Activated naive CD8-positive, alpha-beta T cell treated with anti-CD3 and anti-CD28 coated beads for 36 hours (primary cell): ENCODE measurements at regions not wholly inside any gene's neighbourhood (a gene's known extent, or its start where the extent isn't known, plus 50 kb on each side); places are given as distances from the start of the nearest gene placed in this dataset.
"Not testable (repeated sequence)": the region's sequence is repeated elsewhere in the genome, so short reads cannot be mapped to it uniquely, and the experiment has no call there.

Source experiments
- DNase-seq: peaks from one replicate; pipeline ENCODE4 v3.0.0; 2021
- H3K27ac Mint-ChIP-seq: one replicate; pipeline ENCODE4 v1.8.0; 2022; ENCODE audit warnings: mild to moderate bottlenecking, moderate library complexity, mixed read lengths
- H3K27me3 Mint-ChIP-seq: one replicate; pipeline ENCODE4 v1.8.0; 2022; ENCODE audit warnings: mild to moderate bottlenecking, mixed read lengths
- H3K36me3 Mint-ChIP-seq: one replicate; pipeline ENCODE4 v1.8.0; 2021; ENCODE audit warnings: mild to moderate bottlenecking, mixed read lengths
- H3K4me1 Mint-ChIP-seq: one replicate; pipeline ENCODE4 v1.8.0; 2021; ENCODE audit warnings: mixed read lengths
- H3K4me3 Mint-ChIP-seq: one replicate; pipeline ENCODE4 v1.8.0; 2022; ENCODE audit warnings: mild to moderate bottlenecking, moderate library complexity, mixed read lengths
- H3K9me3 Mint-ChIP-seq: one replicate; pipeline ENCODE4 v1.8.0; 2022; ENCODE audit warnings: mixed read lengths

GRCh38 chr22:22984967-22985366, 85.4 kb upstream of the GNAZ start:
- Mint-ChIP-seq H3K9me3 (peaks cover 8% of the 10 kb centered on the region), H3K4me1 (peaks cover 15% of the 10 kb centered on the region), H3K4me3 (no peak overlapping the region), H3K27ac (no peak overlapping the region), H3K36me3 (peaks cover 2% of the 10 kb centered on the region), H3K27me3 (peaks cover 5% of the 10 kb centered on the region)
- no peak for DNase-seq

- H3K9me3 Mint-ChIP-seq = peaks cover 3% of the 10 kb centered on the region
- DNase-seq = no peak
- H3K4me3 Mint-ChIP-seq = no peak overlapping the region
- peaks cover 14% of the 10 kb centered on the region for H3K27me3 Mint-ChIP-seq
- no peaks in the 10 kb centered on the region for H3K36me3 Mint-ChIP-seq
- H3K4me1 Mint-ChIP-seq = peaks cover 15% of the 10 kb centered on the region
- H3K27ac Mint-ChIP-seq = no peak overlapping the region
Measured at GRCh38 chr22:22986008-22986407, 84.3 kb upstream of the GNAZ start.

DNA sequence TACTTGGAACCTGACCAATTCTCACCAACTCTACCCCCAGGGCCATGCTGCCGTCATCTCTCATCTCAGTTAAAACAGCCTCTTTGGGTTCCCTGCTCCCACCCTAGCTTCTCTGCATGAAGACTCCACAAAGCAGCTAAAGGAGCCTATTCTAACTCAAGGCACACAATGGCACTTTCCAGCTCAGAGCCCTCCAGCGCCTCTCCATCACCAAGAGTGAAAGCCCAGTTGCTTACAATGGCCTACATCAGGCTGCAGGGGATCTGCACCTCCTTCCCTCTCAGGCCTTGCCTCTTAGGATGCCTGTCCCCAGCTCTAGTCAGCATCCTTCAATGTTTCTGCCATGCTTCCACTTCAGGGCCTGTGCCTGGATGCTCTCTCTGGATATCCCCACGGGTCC, 83.7 kb upstream of the GNAZ start:
- no peak for DNase-seq
- Mint-ChIP-seq H3K4me1 (peaks cover 15% of the 10 kb centered on the region), H3K27ac (no peak overlapping the region), H3K36me3 (no peaks in the 10 kb centered on the region), H3K4me3 (no peak overlapping the region), H3K27me3 (peaks cover 17% of the 10 kb centered on the region), H3K9me3 (peaks cover under 1% of the 10 kb centered on the region)

- no peak for DNase-seq
- Mint-ChIP-seq H3K27ac (no peak overlapping the region), H3K9me3 (no peaks in the 10 kb centered on the region), H3K36me3 (no peaks in the 10 kb centered on the region), H3K4me1 (peaks cover 6% of the 10 kb centered on the region), H3K4me3 (no peak overlapping the region), H3K27me3 (peaks cover 20% of the 10 kb centered on the region)
Measured at GRCh38 chr22:22988150-22988549, 82.2 kb upstream of the GNAZ start.

- H3K27me3 Mint-ChIP-seq = peaks cover 20% of the 10 kb centered on the region
- H3K36me3 Mint-ChIP-seq = no peaks in the 10 kb centered on the region
- peaks cover 2% of the 10 kb centered on the region for H3K4me1 Mint-ChIP-seq
- no peak overlapping the region for H3K27ac Mint-ChIP-seq
- H3K4me3 Mint-ChIP-seq = no peak overlapping the region
- no peaks in the 10 kb centered on the region for H3K9me3 Mint-ChIP-seq
- DNase-seq = no peak
Measured at GRCh38 chr22:22988785-22989184, 81.5 kb upstream of the GNAZ start.

DNA sequence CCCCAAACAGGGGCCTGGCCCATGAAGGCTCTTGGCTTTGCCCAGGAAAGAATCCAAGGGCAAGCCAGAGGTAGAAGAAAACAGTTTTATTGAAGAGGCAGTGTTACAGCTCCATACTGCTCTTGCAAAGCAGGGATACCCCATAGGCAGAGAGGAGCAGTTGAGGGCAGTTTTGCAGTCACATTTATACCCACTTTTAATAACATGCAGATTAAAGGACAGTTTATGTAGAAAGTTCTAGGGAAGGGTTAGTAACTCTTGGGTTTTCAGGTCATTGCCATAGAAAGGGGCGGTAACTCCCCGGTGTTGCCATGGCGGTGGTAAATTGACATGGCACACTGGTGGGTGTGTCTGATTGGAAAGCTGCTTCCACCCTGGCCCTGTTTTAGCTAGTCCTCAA, 80.5 kb upstream of the GNAZ start:
- H3K9me3 Mint-ChIP-seq = no peaks in the 10 kb centered on the region
- H3K27me3 Mint-ChIP-seq = peaks cover 26% of the 10 kb centered on the region
- no peak overlapping the region for H3K27ac Mint-ChIP-seq
- DNase-seq = no peak
- H3K36me3 Mint-ChIP-seq = no peaks in the 10 kb centered on the region
- H3K4me3 Mint-ChIP-seq = no peak overlapping the region
- H3K4me1 Mint-ChIP-seq = no peaks in the 10 kb centered on the region

GRCh38 chr22:22990711-22991505, 79.4 kb upstream of the GNAZ start:
- H3K9me3 Mint-ChIP-seq, H3K27ac Mint-ChIP-seq, DNase-seq, H3K4me1 Mint-ChIP-seq, H3K36me3 Mint-ChIP-seq, H3K4me3 Mint-ChIP-seq: not testable (repeated sequence)
- peaks cover 33% of the 10 kb centered on the region for H3K27me3 Mint-ChIP-seq

DNA sequence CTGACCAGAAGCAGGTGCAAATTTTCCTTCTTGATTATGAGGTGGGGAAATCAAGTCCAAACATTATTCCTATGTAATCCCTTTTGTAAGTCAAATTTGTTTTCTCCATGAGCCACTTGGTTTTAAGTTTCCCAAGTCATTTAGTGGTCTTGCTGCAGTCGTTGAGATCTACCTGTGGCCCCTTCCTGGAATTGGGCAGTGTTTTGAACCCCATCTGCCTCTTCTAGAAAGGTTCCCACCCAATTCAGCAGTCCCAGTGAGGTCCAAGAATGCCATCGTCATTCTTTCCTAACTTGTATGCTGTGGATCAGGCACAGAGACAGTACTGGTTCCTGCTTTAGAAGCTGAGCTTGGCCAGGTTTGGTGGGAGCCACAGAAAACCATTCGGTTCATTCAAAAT, 77.8 kb upstream of the GNAZ start:
- no peaks in the 10 kb centered on the region for H3K4me1 Mint-ChIP-seq
- peaks cover 2% of the 10 kb centered on the region for H3K36me3 Mint-ChIP-seq
- H3K4me3 Mint-ChIP-seq = no peak overlapping the region
- H3K27me3 Mint-ChIP-seq = peaks cover 44% of the 10 kb centered on the region
- H3K27ac Mint-ChIP-seq = no peak overlapping the region
- DNase-seq = no peak
- peaks cover 14% of the 10 kb centered on the region for H3K9me3 Mint-ChIP-seq

GRCh38 chr22:22993184-22993583, 77.1 kb upstream of the GNAZ start:
- Mint-ChIP-seq H3K4me1 (no peaks in the 10 kb centered on the region), H3K27ac (no peak overlapping the region), H3K9me3 (peaks cover 21% of the 10 kb centered on the region), H3K4me3 (no peak overlapping the region), H3K36me3 (peaks cover 2% of the 10 kb centered on the region), H3K27me3 (peaks cover 51% of the 10 kb centered on the region)
- no peak for DNase-seq

DNA sequence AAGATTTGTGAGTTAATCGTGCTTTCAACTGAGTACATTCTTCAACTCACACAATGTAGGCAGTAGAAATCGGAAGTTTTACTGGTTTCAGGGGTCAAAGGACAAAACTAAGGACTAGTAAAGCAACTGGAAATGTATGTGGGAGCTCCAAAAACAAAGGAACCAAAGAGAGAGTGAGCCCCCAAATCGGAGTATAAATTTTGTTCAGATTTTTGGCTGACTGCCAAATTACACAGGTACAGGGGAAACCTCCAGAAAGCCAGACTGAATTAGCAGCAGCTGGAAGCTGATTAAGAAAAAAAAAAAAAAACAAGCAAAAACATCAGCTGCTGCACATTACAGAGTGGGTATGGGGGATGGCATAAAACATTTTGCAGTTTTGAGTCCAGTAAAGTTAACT, 75.2 kb upstream of the GNAZ start:
- Mint-ChIP-seq H3K4me3 (no peak overlapping the region), H3K27ac (no peak overlapping the region), H3K9me3 (peaks cover 21% of the 10 kb centered on the region), H3K27me3 (peaks cover 56% of the 10 kb centered on the region), H3K36me3 (peaks cover 2% of the 10 kb centered on the region), H3K4me1 (no peaks in the 10 kb centered on the region)
- no peak for DNase-seq

- no peak overlapping the region for H3K27ac Mint-ChIP-seq
- DNase-seq = no peak
- no peaks in the 10 kb centered on the region for H3K4me1 Mint-ChIP-seq
- H3K36me3 Mint-ChIP-seq = peaks cover 2% of the 10 kb centered on the region
- peaks cover 21% of the 10 kb centered on the region for H3K9me3 Mint-ChIP-seq
- no peak overlapping the region for H3K4me3 Mint-ChIP-seq
- H3K27me3 Mint-ChIP-seq = peaks cover 58% of the 10 kb centered on the region
Measured at GRCh38 chr22:22996511-22997261, 73.6 kb upstream of the GNAZ start.

DNA sequence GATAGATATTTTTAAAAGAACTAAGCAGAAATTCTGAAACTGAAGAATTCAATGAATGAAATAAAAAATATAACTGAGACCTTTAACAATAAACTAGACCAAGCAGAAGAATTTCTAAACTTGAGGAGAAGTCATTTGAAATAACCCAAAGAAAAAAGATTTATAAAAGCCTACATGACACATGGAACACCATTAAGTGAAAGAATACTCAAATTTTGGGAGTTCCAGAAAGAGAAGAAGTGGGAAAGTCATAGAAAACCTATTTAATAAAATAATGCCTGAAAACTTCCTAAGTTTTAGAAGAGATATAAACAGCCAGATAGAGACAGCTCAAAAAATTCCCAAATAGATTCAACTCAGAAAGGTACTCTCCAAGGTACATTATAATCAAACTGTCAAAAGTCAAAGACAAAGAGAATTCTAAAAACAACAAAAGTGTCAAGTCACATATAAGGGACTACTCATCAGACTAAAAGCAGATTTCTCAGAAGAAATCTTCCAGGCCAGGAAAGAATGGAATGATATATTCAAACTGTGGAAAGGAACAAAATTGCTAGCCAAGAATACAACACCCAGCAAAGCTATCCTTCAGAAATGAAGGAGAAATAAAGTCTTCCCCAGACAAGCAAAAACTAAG, 72.9 kb upstream of the GNAZ start:
- DNase-seq = no peak
- H3K27me3 Mint-ChIP-seq = peaks cover 65% of the 10 kb centered on the region
- H3K36me3 Mint-ChIP-seq = peaks cover 2% of the 10 kb centered on the region
- H3K27ac Mint-ChIP-seq = no peak overlapping the region
- H3K4me3 Mint-ChIP-seq = no peak overlapping the region
- no peaks in the 10 kb centered on the region for H3K4me1 Mint-ChIP-seq
- H3K9me3 Mint-ChIP-seq = peaks cover 21% of the 10 kb centered on the region

- Mint-ChIP-seq H3K27ac (no peak overlapping the region), H3K9me3 (peaks cover 21% of the 10 kb centered on the region), H3K4me1 (no peaks in the 10 kb centered on the region), H3K4me3 (no peak overlapping the region), H3K27me3 (peaks cover 67% of the 10 kb centered on the region), H3K36me3 (peaks cover 2% of the 10 kb centered on the region)
- no peak for DNase-seq
Measured at GRCh38 chr22:22997988-22998387, 72.3 kb upstream of the GNAZ start.

DNA sequence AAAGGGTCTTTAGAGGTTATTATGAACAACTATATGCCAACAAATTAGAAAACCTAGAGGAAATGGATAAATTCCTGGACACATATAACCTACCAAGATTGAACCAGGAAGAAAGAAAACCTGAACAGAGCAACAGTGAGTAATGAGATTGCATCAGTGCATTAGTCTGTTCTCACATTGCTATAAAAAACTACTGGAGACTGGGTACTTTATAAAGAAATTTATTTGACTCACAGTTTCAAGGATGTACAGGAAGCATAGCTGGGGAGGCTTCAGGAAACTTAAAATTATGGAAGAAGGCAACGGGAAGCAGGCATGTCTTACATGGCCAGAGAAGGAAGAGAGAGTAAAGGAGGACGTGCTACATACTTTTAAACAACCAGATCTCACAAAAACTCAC, 70.8 kb upstream of the GNAZ start:
- Mint-ChIP-seq H3K27me3 (peaks cover 76% of the 10 kb centered on the region), H3K4me1 (no peaks in the 10 kb centered on the region), H3K36me3 (peaks cover 2% of the 10 kb centered on the region), H3K4me3 (no peak overlapping the region), H3K27ac (no peak overlapping the region), H3K9me3 (peaks cover 21% of the 10 kb centered on the region)
- DNase-seq = no peak

- no peak overlapping the region for H3K4me3 Mint-ChIP-seq
Measured at GRCh38 chr22:23000657-23001347, 69.5 kb upstream of the GNAZ start.

More at GRCh38 chr22:23000657-23001347, 69.5 kb upstream of the GNAZ start:
- Mint-ChIP-seq H3K27ac (no peak overlapping the region), H3K4me1 (no peaks in the 10 kb centered on the region), H3K36me3 (peaks cover 2% of the 10 kb centered on the region), H3K27me3 (peaks cover 81% of the 10 kb centered on the region), H3K9me3 (peaks cover 18% of the 10 kb centered on the region)
- no peak for DNase-seq
